Cerebellar nuclear complex (tissue), 1 donor: ENCODE measurements at regions not wholly inside any gene's neighbourhood (a gene's known extent, or its start where the extent isn't known, plus 50 kb on each side); places are given as distances from the start of the nearest gene placed in this dataset.
"Not testable (repeated sequence)": the region's sequence is repeated elsewhere in the genome, so short reads cannot be mapped to it uniquely, and the experiment has no call there.

Experiments used
- DNase-seq, 2 experiments: peaks; one replicate each; lab custom pipeline; 2025; lab: John Stamatoyannopoulos, UW

- DNase-seq = no peak
These were observed 305.1 kb upstream of the RIOK2 start for GRCh38 chr5:97488126-97488668.

GRCh38 chr5:97489010-97489840 is 306.2 kb upstream of the RIOK2 start:
- no peak for DNase-seq

- DNase-seq = no peak
These were observed 311.4 kb upstream of the RIOK2 start for GRCh38 chr5:97494465-97494864.

GRCh38 chr5:97495301-97495700 is 312.3 kb upstream of the RIOK2 start:
- DNase-seq = no peak

GRCh38 chr5:97496037-97496436 is 313.0 kb upstream of the RIOK2 start:
- DNase-seq = no peak

- DNase-seq = no peak
These were observed 315.6 kb upstream of the RIOK2 start for GRCh38 chr5:97498657-97499056.

- DNase-seq = no peak
These were observed 316.6 kb upstream of the RIOK2 start for GRCh38 chr5:97499605-97500004.

- DNase-seq = no peak
These were observed 318.4 kb upstream of the RIOK2 start for GRCh38 chr5:97501286-97501964.

- no peak for DNase-seq
These were observed 318.9 kb upstream of the RIOK2 start for GRCh38 chr5:97501965-97502305.

GRCh38 chr5:97508864-97509263 is 325.8 kb upstream of the RIOK2 start:
- no peak for DNase-seq

GRCh38 chr5:97519565-97519964 is 336.5 kb upstream of the RIOK2 start:
- not testable (repeated sequence) for DNase-seq

- not testable (repeated sequence) for DNase-seq
These were observed 340.3 kb upstream of the RIOK2 start for GRCh38 chr5:97523336-97523735.

GRCh38 chr5:97525780-97526179 is 342.7 kb upstream of the RIOK2 start:
- no peak for DNase-seq

GRCh38 chr5:97528941-97529340 is 345.9 kb upstream of the RIOK2 start:
- no peak for DNase-seq

GRCh38 chr5:97529354-97529985 is 346.4 kb upstream of the RIOK2 start:
- DNase-seq = no peak

GRCh38 chr5:97531549-97531948 is 348.5 kb upstream of the RIOK2 start:
- no peak for DNase-seq

GRCh38 chr5:97534166-97534565 is 351.1 kb upstream of the RIOK2 start:
- DNase-seq = no peak

GRCh38 chr5:97536683-97537082 is 353.6 kb upstream of the RIOK2 start:
- DNase-seq = no peak

- DNase-seq = no peak
These were observed 355.9 kb upstream of the RIOK2 start for GRCh38 chr5:97538912-97539311.

GRCh38 chr5:97541864-97542263 is 358.8 kb upstream of the RIOK2 start:
- no peak for DNase-seq

- DNase-seq = no peak
These were observed 359.4 kb upstream of the RIOK2 start for GRCh38 chr5:97542469-97542868.

GRCh38 chr5:97543166-97543565 is 360.1 kb upstream of the RIOK2 start:
- DNase-seq = no peak

GRCh38 chr5:97544240-97544639 is 361.2 kb upstream of the RIOK2 start:
- DNase-seq = no peak
